ENCODE measurements at regions not wholly inside any gene's neighbourhood (a gene's known extent, or its start where the extent isn't known, plus 50 kb on each side); places are given as distances from the start of the nearest gene placed in this dataset.

DNA sequence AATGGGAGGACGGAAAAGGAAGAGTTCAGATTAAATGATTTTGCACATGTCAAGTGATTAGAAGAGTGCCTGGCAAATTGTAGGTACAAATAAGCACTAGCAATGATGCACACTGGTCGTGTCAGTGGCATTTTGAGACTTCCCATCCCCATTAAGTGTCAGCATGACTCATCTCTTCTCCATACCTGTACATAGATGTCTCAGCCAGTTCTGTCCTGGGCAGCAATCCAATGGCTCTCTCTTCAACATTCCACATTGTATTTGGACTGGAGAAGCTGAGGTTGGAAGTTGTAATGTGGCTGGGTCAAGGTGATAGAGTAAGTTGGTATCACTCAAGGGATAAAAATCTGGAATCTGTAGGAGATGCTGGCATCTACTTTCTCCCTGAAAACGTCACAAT lies 742.7 kb downstream of the VRK1 start:
- no peak for DNase-seq

DNA sequence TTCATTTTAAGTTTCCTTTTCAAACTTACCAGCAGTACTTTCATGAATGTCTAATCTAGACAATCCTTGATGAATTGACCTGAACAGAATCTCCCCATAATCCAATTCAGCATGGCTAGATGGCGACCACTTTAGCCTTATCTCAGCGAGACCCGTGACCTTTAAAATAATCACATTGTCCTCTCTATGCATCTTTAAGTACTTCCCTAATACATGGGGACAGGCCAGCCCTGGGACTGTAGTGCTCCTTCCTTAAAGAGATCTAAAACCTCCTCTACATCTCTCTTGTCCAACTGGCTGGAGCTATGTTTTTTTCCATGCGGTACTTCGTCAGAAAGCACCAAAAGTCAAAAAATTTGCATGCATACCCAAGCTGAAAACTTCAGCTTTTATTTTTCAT lies 746.0 kb downstream of the VRK1 start:
- DNase-seq = no peak

GRCh38 chr14:97543816-97544215 lies 746.6 kb downstream of the VRK1 start:
- no peak for DNase-seq

DNA sequence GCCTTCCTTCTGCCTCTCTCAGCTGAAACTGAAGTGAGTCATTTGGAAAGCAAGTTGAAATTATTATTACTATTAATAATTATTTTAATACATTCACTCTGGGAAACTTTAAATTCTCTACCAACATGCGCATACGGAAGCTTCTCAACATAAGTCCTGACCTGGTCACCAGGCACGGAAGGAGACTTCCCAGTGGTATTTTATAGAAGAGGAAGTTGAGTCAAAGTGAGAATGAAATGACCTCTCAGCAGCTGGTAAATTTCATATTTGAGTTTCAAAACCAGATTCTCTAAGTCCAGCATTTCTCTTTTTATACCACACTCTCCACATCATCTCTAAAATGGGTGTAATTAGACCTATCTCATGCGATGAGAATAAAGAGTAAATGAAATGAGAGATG lies 747.4 kb downstream of the VRK1 start:
- no peak for DNase-seq

- no peak for DNase-seq
Measured at GRCh38 chr14:97546491-97547230, 749.5 kb downstream of the VRK1 start.

- no peak for DNase-seq
Measured at GRCh38 chr14:97550463-97550862, 753.3 kb downstream of the VRK1 start.

DNA sequence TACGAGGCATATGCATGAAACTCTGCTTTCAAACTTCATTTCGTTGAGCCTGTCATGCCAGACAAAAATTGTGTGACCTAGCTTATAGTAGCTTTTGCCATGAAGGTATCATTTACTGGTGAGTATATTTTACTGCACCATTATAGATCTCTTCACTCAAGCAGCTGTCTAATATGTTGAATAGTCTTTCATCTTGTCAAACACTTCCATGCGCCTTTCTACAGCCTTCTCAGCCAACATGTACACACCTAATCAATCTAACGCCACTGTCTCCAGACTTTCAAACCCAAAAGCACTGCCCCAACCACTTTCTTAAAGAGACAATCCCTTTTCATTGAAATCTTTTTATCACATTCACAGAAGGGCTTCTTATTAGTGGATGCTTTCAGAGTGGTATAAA lies 757.4 kb downstream of the VRK1 start:
- no peak for DNase-seq

DNA sequence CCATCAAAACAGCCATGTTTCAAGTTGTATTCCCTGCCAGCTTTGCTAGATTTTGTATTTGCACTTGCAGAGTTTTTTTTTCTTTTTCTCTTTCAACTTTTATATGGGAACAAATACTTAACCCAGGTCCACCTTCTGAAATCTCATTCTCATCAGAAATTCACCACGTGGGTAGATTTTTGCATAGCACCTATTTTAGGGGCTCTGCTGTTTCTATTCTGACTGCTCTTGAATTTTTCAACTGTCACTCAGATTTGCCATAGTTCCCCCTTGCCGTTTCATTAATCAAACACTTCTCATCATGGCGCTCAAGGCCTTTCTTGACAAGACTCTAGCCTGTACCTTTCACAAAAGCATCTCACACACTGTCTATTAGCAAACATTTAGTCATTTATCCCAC lies 767.2 kb downstream of the VRK1 start:
- no peak for DNase-seq

GRCh38 chr14:97571201-97571600 lies 774.0 kb downstream of the VRK1 start:
- DNase-seq = no peak

DNA sequence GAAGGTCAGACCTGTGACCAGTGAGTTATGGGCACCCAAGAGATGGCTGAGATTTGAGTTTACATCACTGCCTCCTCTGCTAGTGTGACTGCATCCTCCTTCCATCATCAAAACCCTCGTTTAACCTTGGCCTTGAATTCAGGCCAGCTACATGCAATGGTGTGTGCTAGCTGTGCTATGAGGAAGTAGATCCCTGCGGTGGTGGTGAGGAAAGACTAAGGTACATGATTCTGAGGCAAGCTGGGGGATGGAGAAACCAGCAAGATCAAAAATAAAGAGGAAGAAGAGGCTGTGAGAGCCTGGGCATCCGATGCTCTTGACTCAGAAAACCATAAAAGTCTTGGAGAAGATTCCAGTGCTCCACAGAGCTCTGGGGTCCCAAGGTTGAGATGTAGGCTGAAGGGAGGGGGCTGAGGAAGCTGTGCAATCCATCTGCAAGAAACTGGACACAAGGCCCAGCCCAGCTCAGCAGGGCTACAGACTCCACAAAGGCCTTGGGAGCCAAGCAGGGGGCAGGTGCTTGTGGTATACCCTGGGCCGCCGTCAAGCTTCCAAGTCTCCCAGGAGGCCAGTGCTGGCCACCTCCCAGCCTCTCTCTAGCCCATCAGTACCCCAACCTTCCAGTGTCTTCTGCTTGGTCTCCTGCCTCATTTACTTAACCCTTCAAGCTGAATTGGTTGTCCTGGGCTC lies 774.8 kb downstream of the VRK1 start:
- DNase-seq = no peak

DNA sequence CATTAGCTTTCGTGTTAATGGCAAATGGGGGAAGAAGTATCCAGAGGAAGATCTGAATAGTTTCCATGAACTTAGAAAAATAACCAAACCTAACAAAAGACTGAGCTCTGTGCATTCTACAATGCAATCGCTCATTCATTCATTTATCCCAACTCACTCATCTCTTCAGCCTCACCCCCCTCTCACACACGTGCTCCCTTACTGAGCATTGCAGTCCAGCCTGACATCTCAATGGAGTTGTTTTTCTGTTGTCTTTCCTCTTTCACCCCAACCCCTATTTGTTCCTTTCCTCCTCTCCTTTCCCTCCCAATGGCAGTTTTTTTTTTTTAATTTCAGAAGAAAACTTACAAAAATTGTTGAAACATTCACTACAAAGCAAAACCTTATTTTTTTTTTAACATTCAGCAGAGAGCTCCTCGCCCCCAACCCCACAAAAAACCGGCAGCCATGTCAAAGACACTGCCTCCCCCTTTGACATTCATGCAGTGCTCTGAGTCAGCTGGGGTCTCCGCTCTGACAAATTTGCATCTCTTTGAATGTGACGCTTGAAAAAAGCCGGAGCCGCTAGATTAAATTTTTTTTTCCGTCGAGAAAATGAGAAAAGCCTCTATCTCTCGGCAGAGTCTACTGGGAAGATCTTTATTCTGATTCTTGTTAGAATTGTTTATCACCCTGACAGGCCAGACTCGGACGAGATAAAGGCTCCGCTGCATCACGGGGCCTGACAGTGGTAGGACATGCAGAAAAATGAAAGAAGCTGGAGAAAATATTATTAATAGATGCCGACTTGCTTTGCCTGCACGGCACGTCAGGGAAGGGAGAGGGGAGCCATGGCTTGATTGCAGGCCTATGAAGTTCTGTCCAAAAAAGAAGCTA lies 775.6 kb downstream of the VRK1 start:
- no peak for DNase-seq

DNA sequence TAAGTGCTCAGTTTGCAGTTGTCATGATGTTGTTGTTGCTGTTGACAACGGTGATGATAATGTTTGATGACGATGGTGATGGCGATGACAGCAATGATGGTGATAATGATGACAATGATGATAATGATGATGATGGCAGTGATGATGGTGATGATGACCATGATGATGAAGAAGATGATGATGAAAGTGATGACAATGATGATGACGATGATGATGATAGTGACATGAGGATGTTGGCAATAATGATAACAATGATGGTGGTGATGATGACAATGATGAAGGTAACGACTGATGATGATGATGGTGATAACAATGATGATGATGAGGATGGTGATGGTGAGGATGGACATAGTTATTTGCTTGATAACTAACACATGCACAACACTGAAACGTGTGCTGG lies 778.5 kb downstream of the VRK1 start:
- no peak for DNase-seq

- no peak for DNase-seq
Measured at GRCh38 chr14:97578982-97579548, 781.9 kb downstream of the VRK1 start.

DNA sequence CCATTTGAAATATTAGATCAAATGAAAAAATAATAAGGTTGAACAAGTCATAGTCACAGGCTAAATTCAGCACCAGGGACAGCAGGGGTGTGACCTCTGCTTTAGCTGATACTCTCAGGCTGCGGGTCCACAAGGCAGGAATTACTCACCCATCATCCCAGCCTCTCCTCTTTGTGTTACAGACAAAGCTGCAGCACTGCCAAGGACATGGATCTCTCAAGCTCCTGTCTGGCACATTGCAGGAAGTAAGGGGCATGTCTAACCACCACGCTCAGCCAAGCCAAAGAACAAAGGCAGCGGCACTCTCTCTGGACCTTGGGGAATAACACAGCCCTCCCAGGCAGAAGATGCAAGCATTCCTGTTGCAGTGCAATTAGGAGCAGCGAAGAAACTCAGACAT lies 783.8 kb downstream of the VRK1 start:
- no peak for DNase-seq

- DNase-seq = no peak
Measured at GRCh38 chr14:97582022-97582421, 784.8 kb downstream of the VRK1 start.

GRCh38 chr14:97584528-97584927 lies 787.3 kb downstream of the VRK1 start:
- DNase-seq = no peak

DNA sequence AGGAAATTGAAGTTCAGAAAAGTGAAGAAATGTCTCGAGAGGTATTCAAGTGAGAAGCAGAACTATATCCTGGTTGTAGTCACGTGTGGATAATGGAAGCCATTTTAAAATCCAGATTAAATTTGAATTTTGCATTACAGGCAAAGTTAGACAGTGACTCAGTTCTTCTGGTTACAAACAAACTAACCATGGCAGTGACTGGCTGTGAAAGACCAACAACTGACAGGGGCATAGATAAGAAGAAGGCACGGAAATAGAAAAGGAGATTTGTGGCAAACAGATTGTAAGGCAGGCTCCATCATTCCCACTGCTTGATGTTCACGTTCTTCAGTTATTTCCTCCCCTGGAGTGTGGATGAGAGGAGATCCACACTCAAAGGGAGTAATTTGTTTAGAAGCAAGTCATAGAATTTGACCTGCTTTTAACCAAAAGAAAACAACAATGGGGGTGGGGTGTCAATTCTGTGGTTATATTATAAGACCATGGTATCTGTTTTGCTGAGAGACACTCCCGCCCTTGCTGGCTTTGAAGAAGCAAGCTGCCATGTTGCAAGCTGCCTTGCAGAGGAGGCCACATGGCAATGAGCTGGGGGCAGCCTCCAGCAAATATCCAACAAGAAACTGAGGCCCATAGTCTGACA lies 795.3 kb downstream of the VRK1 start:
- no peak for DNase-seq

DNA sequence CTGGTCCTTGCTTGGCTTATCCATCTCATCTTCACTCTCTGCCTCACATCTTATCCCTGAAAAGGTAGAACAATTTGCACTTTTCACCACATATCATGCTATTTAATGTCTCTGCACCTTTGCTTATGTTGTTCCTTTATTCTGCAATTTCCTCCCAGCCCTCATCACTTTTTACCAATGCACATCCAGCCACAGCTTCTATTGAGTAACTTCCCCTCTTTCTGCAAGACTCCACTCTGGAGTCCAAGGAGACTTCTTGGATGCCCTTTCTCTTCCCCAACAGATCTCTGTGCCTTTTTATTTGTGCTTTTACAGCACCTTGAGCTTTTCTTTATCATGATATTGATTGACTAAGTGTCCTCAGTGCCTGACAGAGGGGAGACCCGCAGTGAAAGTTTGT lies 797.1 kb downstream of the VRK1 start:
- DNase-seq = no peak

DNA sequence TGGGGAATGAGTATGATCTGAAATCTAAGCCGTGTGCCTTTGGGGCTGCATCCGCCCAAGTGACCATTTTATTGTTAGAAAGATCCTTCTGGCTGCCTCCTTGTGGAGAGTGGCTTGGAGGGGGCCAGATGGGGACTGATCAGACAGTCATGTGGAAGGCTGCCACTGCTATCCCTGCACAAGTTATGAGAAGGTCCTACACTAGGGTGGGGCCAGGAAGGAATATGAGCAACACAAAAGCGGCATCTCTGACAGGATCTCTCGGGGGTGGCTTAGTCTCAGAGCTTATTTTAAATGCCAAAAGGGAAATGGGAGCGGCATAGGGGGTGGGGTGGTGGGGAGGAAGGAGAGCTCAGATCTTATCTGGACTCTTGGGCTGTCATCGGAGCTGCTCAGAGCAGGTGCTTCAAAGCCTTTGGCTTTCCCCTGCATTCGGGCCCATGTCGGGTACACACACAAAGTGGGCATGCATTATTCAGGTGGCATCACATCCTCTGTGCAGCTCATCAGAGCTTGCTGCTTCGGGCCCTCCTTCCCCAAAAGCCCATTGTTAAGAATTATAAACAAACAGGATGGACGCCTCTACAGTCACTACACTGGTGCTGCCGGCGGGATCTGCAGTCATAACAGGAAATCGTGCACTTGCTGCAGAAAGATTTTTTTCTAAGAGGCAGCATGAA lies 805.4 kb downstream of the VRK1 start:
- no peak for DNase-seq

- no peak for DNase-seq
Measured at GRCh38 chr14:97603201-97603600, 806.0 kb downstream of the VRK1 start.

DNA sequence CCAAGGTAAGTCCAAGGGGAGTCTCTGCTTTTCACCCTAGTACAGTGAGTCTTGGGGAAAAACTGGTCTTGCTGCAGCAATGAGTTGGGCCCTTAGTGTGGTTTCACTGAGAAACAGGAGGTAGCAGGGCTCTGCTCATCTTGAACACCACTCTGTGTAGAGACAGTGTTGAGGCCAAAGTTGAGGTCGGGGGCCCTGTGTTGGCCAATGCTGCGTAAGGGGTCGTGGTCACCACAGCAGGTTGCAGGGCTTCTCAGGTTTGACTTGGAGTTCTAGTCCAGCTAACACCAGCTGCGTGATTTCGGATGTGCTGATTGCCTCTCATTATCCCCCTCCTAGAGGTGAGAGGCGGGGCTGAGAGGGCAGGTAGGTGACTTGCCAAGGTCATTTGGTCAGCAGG lies 807.5 kb downstream of the VRK1 start:
- DNase-seq = no peak

DNA sequence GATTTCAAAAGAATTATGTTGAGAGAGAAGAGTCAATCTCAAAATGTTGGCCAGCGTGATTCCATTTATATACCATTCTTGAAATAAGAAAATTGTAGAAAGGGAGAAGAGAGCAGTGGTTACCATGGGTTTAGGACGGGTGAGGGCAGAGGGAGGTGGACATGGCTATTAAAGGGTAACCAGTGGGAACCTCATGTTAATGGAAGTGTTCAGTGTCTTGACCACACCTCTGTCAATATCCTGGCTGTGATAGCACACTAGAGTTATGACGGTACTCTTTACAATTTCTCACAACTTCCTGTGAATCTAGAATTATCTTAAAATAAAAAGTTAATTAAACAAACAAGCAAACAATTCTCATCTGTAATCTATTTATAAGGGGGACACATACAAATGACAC lies 821.2 kb downstream of the VRK1 start:
- no peak for DNase-seq
